ENCODE measurements at regions not wholly inside any gene's neighbourhood (a gene's known extent, or its start where the extent isn't known, plus 50 kb on each side); places are given as distances from the start of the nearest gene placed in this dataset.

DNA sequence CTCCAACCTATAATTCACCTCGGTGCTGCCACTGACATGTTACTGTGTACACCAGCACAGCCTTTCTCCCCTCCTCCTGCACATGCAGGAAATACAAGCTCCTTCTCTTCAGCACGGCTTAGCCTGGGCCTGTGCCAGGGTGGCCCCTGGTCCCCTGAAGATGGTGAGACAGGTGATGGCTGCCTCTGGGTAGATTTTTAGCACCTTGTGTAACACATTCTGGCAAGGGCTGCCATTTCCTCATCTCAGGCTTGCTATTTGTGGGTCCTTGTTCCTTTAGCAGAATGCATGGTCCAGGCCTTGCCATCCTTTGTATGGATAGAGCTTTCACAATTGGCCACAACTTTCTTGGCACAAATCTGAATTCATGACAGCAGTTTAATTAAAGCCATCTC lies 151.3 kb downstream of the CDC5L start:
- no peak for TF ChIP-seq POLR2AphosphoS5 (IDR thresholded peaks at IDR 0.05)
- TF ChIP-seq, protein P1, sequence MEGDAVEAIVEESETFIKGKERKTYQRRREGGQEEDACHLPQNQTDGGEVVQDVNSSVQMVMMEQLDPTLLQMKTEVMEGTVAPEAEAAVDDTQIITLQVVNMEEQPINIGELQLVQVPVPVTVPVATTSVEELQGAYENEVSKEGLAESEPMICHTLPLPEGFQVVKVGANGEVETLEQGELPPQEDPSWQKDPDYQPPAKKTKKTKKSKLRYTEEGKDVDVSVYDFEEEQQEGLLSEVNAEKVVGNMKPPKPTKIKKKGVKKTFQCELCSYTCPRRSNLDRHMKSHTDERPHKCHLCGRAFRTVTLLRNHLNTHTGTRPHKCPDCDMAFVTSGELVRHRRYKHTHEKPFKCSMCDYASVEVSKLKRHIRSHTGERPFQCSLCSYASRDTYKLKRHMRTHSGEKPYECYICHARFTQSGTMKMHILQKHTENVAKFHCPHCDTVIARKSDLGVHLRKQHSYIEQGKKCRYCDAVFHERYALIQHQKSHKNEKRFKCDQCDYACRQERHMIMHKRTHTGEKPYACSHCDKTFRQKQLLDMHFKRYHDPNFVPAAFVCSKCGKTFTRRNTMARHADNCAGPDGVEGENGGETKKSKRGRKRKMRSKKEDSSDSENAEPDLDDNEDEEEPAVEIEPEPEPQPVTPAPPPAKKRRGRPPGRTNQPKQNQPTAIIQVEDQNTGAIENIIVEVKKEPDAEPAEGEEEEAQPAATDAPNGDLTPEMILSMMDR (IDR thresholded peaks at IDR 0.05 in 8 of 11, conservative IDR thresholded peaks at IDR 0.05 in 3 of 11): no peak
